Sigmoid colon (tissue), 4 donors: ENCODE measurements at regions not wholly inside any gene's neighbourhood (a gene's known extent, or its start where the extent isn't known, plus 50 kb on each side); places are given as distances from the start of the nearest gene placed in this dataset.

ENCODE experiments used
- POLR2AphosphoS5 ChIP-seq, 4 donors: sonication (generic); formaldehyde crosslinking; IDR thresholded peaks; one replicate each; pipeline ENCODE4 v1.6.1; 2017; ENCODE audit warnings: antibody characterized with exemption in 4 of 4
- TF ChIP-seq, protein P1 (sequence below), 4 experiments: fragments of 450-650 bp in 3 of 4; fragments of 200-600 bp in 1 of 4; IDR thresholded peaks; one replicate each; pipeline ENCODE4 v1.5.1; 2016 to 2019; ENCODE audit warnings: antibody characterized with exemption in 4 of 4, mild to moderate bottlenecking in 3 of 4, moderate library complexity in 2 of 4

DNA sequence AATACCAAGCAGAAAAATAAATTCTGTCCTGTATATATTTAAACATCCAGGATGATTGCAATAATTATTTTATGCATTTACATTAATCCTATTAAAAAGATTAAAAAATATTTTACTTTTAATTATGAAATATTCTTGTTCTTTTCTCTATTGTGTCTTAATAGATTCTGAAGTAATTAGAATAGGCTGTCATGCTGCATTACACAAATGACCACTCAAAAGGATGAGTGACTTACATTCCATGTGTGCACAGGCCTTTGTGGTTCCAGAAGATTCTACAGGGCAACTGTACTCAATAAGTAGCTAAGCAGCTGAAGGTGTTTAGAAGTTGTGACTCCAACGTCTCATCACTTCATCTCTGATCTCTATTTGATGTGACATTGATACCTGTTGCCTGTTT is 745.9 kb upstream of the CCDC179 start:
- TF ChIP-seq, protein P1, sequence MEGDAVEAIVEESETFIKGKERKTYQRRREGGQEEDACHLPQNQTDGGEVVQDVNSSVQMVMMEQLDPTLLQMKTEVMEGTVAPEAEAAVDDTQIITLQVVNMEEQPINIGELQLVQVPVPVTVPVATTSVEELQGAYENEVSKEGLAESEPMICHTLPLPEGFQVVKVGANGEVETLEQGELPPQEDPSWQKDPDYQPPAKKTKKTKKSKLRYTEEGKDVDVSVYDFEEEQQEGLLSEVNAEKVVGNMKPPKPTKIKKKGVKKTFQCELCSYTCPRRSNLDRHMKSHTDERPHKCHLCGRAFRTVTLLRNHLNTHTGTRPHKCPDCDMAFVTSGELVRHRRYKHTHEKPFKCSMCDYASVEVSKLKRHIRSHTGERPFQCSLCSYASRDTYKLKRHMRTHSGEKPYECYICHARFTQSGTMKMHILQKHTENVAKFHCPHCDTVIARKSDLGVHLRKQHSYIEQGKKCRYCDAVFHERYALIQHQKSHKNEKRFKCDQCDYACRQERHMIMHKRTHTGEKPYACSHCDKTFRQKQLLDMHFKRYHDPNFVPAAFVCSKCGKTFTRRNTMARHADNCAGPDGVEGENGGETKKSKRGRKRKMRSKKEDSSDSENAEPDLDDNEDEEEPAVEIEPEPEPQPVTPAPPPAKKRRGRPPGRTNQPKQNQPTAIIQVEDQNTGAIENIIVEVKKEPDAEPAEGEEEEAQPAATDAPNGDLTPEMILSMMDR (IDR thresholded peaks at IDR 0.05): no peak
- no peak for TF ChIP-seq POLR2AphosphoS5 (IDR thresholded peaks at IDR 0.05)
